ENCODE measurements at regions not wholly inside any gene's neighbourhood (a gene's known extent, or its start where the extent isn't known, plus 50 kb on each side); places are given as distances from the start of the nearest gene placed in this dataset.

DNA sequence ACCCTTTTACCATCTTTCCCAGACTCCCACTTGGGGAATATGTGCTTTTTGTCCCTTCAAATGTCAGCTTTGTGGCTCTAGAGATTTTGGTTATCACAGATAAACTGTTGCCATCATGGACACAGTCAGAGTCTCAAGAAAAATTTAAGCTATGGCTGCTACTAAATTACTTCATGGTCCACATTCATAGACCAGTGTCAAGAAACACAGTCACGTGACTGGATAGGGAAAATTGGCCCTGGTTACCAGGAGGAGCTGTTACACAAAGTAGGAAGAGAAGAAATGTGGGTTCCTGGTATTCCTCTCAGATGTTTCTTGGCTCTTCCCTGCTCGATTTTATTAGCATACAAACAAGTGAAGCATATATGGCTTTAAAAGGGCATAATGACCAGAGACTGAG is 348.9 kb downstream of the NDFIP2 start:
- Histone ChIP-seq H3K27ac (ENCODE audit: insufficient read depth, low read length) (no peak overlapping the region), H3K4me2 (ENCODE audit: low read depth, low read length) (no peak overlapping the region), H3K4me3 (ENCODE audit: insufficient read depth, low read depth, low read length) (no peak overlapping the region), H3K9ac (ENCODE audit: low read depth, low read length) (no peak overlapping the region), H4K8ac (ENCODE audit: low read depth in 2 of 2, low read length in 2 of 2) (no peak overlapping the region), H2AFZ (replicated peaks; ENCODE audit: low read length, poor library complexity) (no peak overlapping the region), H4K91ac (ENCODE audit: insufficient read depth, low read depth, low read length) (no peak overlapping the region), H2BK15ac (ENCODE audit: low read depth, low read length) (no peak overlapping the region), H2BK20ac (ENCODE audit: low read depth, low read length) (no peak overlapping the region), H3K14ac (replicated peaks; ENCODE audit: low read depth, low read length) (no peak overlapping the region), H3K36me3 (ENCODE audit: control insufficient read depth, insufficient read depth, low read length) (no peaks in the 10 kb centered on the region), H2BK120ac (ENCODE audit: low read depth, low read length) (no peak overlapping the region), H3K23ac (ENCODE audit: low read depth, low read length) (no peak overlapping the region), H2AK5ac (ENCODE audit: low read depth, low read length) (no peak overlapping the region), H4K20me1 (ENCODE audit: insufficient read depth, low read length) (no peaks in the 10 kb centered on the region), H3K56ac (ENCODE audit: extremely low read depth, insufficient read depth, low read length) (no peak overlapping the region), H2BK5ac (ENCODE audit: low read depth, low read length, poor library complexity, severe bottlenecking) (no peak overlapping the region), H3K9me3 (ENCODE audit: control insufficient read depth, insufficient read depth, low read length) (no peaks in the 10 kb centered on the region), H4K5ac (ENCODE audit: low read depth, low read length) (no peak overlapping the region), H3K27me3 (ENCODE audit: control insufficient read depth, insufficient read depth, low read length) (no peaks in the 10 kb centered on the region), H3K4ac (ENCODE audit: low read depth, low read length) (no peak overlapping the region), H2AK9ac (replicated peaks; ENCODE audit: low read depth, low read length, poor library complexity) (no peak overlapping the region), H3K9me1 (ENCODE audit: insufficient read depth, low read length) (no peaks in the 10 kb centered on the region), H3K4me1 (ENCODE audit: control insufficient read depth, insufficient read depth, low read length) (peaks cover 2% of the 10 kb centered on the region; the same call in 1 of the 2 replicates), H3K18ac (ENCODE audit: low read depth, low read length) (no peak overlapping the region), H3K79me1 (ENCODE audit: low read depth in 1 of 2, low read length in 2 of 2) (no peaks in the 10 kb centered on the region)
- POLR2A ChIA-PET (ENCODE audit: unreplicated experiment): no interaction called here
- intact Hi-C loops (cut with micrococcal nuclease) (no loop called here), in situ Hi-C loops (cut with MboI; ENCODE audit: low sequenced_read_pairs) (no loop called here), dilution Hi-C loops (cut with HindIII; ENCODE audit: low sequenced_read_pairs, unreplicated experiment) (no loop called here)
- BruUV-seq (replicated peaks): no TSS peak
- TF ChIP-seq NFE2L2 (IDR thresholded peaks at IDR 0.05; ENCODE audit: low read depth, low read length) (no peak), FOS (IDR thresholded peaks at IDR 0.05; ENCODE audit: low read depth, low read length) (no peak), CTCF (conservative IDR thresholded peaks at IDR 0.05; ENCODE audit: low read depth, low read length) (no peak), USF2 (IDR thresholded peaks at IDR 0.05; ENCODE audit: low read depth, low read length) (no peak), BHLHE40 (IDR thresholded peaks at IDR 0.05; ENCODE audit: low read depth, low read length) (no peak), MAZ (IDR thresholded peaks at IDR 0.05; ENCODE audit: borderline replicate concordance, low read depth, low read length) (no peak), RFX5 (IDR thresholded peaks at IDR 0.05; ENCODE audit: low read depth, low read length) (no peak), POLR2A (IDR thresholded peaks at IDR 0.05; ENCODE audit: low read depth, low read length) (no peak), RAD21 (IDR thresholded peaks at IDR 0.05; ENCODE audit: low read length) (no peak), MXI1 (IDR thresholded peaks at IDR 0.05; ENCODE audit: borderline replicate concordance, low read depth, low read length) (no peak), CHD1 (IDR thresholded peaks at IDR 0.05; ENCODE audit: low read depth, low read length) (no peak), RCOR1 (IDR thresholded peaks at IDR 0.05; ENCODE audit: insufficient replicate concordance, low read length) (no peak), SMC3 (IDR thresholded peaks at IDR 0.05; ENCODE audit: low read depth, low read length) (no peak), MAFK (IDR thresholded peaks at IDR 0.05; ENCODE audit: low read depth, low read length) (no peak)
- TF ChIP-seq, protein P1, sequence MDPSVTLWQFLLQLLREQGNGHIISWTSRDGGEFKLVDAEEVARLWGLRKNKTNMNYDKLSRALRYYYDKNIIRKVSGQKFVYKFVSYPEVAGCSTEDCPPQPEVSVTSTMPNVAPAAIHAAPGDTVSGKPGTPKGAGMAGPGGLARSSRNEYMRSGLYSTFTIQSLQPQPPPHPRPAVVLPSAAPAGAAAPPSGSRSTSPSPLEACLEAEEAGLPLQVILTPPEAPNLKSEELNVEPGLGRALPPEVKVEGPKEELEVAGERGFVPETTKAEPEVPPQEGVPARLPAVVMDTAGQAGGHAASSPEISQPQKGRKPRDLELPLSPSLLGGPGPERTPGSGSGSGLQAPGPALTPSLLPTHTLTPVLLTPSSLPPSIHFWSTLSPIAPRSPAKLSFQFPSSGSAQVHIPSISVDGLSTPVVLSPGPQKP (IDR thresholded peaks at IDR 0.05; ENCODE audit: borderline replicate concordance, low read depth, low read length): no peak
- CTCF ChIA-PET: no interaction called here
- ATAC-seq (ENCODE audit: low read depth): no peak
- no CpG with 5 or more reads among the region's 2 CpGs for WGBS, 2 experiments (ENCODE audit: extremely low coverage in 2 of 2, insufficient read length in 1 of 2)
- no peak for DNase-seq

Data from IMR-90 (cell line).